ENCODE measurements at regions not wholly inside any gene's neighbourhood (a gene's known extent, or its start where the extent isn't known, plus 50 kb on each side); places are given as distances from the start of the nearest gene placed in this dataset.
"Not testable (repeated sequence)": the region's sequence is repeated elsewhere in the genome, so short reads cannot be mapped to it uniquely, and the experiment has no call there.

GRCh38 chr6:126919947-126920346 lies 198.5 kb upstream of the RSPO3 start:
- no peak for DNase-seq (ENCODE audit: low spot score)
- in situ Hi-C loops (cut with HindIII; ENCODE audit: low sequenced_read_pairs): no loop called here

GRCh38 chr6:126923807-126924206 lies 194.7 kb upstream of the RSPO3 start:
- in situ Hi-C loops (cut with HindIII; ENCODE audit: low sequenced_read_pairs): no loop called here
- DNase-seq (ENCODE audit: low spot score): peak; percentile 84

- DNase-seq (ENCODE audit: low spot score): no peak
- in situ Hi-C loops (cut with HindIII; ENCODE audit: low sequenced_read_pairs): no loop called here
These were observed 191.5 kb upstream of the RSPO3 start for GRCh38 chr6:126926926-126927325.

DNA sequence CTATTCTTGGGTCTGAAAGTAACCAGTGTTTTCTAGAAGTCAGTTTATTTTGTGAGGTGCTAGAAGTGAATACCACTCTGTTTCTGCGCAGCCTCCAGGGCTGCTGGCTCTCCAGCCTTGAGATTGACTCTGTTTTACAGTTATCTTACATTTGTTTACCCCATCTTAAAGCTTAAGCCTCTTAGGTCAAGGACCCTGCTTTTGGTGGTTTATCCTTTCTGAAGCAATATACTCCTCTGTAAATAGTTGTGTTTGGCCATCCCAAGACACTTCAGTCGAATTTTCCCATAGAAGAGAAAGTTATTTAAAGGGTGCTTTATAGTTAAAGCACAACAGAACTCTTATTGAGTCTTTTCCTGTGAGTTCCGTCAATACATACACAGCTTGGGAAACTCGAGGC lies 190.6 kb upstream of the RSPO3 start:
- DNase-seq (ENCODE audit: low spot score): no peak
- in situ Hi-C loops (cut with HindIII; ENCODE audit: low sequenced_read_pairs): no loop called here

GRCh38 chr6:126937426-126937825 lies 181.0 kb upstream of the RSPO3 start:
- in situ Hi-C loops (cut with HindIII; ENCODE audit: low sequenced_read_pairs): no loop called here

DNA sequence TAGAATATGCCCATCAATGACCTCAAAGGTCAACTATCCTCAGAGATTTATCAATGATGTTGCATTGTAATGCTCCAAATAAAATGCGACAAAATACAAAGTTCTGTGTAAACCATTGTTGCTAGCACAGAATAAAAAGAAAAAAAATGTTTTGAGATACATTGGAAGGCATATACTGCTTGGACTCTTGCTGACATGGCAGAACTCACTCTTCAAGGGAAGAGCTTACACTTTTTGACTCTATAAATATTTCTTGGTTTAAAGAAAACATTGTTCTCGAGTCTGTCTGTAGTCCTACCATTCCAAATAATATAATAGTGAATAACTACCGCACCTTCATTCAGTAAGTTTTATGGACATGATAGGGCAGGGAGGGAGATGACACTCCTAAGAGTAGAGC lies 178.7 kb upstream of the RSPO3 start:
- in situ Hi-C loops (cut with HindIII; ENCODE audit: low sequenced_read_pairs): no loop called here
- no peak for DNase-seq (ENCODE audit: low spot score)

More at GRCh38 chr6:126937426-126937825, 181.0 kb upstream of the RSPO3 start:
- no peak for DNase-seq (ENCODE audit: low spot score)

GRCh38 chr6:126941751-126942150 lies 176.7 kb upstream of the RSPO3 start:
- DNase-seq (ENCODE audit: low spot score): no peak
- in situ Hi-C loops (cut with HindIII; ENCODE audit: low sequenced_read_pairs): no loop called here

- DNase-seq (ENCODE audit: low spot score): no peak
- in situ Hi-C loops (cut with HindIII; ENCODE audit: low sequenced_read_pairs): no loop called here
These were observed 174.0 kb upstream of the RSPO3 start for GRCh38 chr6:126944512-126944911.

GRCh38 chr6:126945150-126945685 lies 173.3 kb upstream of the RSPO3 start:
- DNase-seq (ENCODE audit: low spot score): no peak
- in situ Hi-C loops (cut with HindIII; ENCODE audit: low sequenced_read_pairs): no loop called here

- in situ Hi-C loops (cut with HindIII; ENCODE audit: low sequenced_read_pairs): no loop called here
- no peak for DNase-seq (ENCODE audit: low spot score)
These were observed 172.6 kb upstream of the RSPO3 start for GRCh38 chr6:126945812-126946360.

DNA sequence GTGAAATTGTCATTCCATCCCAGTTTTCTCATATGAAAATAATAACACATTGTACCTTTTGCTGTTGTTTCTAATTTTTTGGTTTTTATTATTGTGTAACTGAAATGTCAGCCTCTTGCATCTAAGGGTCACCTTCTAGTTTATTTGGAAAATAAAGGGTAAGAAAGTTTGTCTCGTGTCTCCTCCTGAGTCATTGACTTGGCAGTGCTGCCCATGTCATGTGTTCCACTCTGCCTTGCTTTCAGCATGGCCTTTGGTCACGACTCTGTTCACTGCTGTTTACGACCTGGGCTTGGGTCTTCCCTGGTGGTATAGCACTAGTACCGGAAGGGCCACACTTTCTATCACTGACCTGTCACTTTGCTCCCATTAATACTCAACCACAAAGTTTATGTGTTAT lies 171.4 kb upstream of the RSPO3 start:
- DNase-seq (ENCODE audit: low spot score): no peak
- in situ Hi-C loops (cut with HindIII; ENCODE audit: low sequenced_read_pairs): no loop called here

DNA sequence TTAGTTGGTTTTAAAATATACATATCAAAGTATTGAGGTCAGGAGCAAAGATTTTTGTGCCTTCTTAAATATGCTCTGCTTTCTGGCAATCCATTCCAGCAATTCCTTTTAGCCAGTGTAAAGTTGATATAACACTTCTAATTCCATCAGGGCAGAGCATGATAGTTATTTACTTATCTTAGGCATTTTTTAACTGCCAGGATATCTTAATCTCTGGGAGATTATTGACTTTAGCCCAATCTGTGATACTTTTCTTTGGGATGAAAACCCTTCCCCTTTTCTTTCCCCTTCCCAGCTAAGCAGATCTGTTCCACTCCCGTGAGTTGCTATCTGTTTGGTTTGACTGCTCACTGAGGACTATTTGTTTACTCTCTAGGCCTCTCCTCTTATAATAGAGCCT lies 168.7 kb upstream of the RSPO3 start:
- DNase-seq (ENCODE audit: low spot score): no peak
- in situ Hi-C loops (cut with HindIII; ENCODE audit: low sequenced_read_pairs): no loop called here

GRCh38 chr6:126955621-126956020 lies 162.8 kb upstream of the RSPO3 start:
- in situ Hi-C loops (cut with HindIII; ENCODE audit: low sequenced_read_pairs): no loop called here

GRCh38 chr6:126957721-126958120 lies 160.8 kb upstream of the RSPO3 start:
- in situ Hi-C loops (cut with HindIII; ENCODE audit: low sequenced_read_pairs): no loop called here
- no peak for DNase-seq (ENCODE audit: low spot score)

More at GRCh38 chr6:126955621-126956020, 162.8 kb upstream of the RSPO3 start:
- no peak for DNase-seq (ENCODE audit: low spot score)

DNA sequence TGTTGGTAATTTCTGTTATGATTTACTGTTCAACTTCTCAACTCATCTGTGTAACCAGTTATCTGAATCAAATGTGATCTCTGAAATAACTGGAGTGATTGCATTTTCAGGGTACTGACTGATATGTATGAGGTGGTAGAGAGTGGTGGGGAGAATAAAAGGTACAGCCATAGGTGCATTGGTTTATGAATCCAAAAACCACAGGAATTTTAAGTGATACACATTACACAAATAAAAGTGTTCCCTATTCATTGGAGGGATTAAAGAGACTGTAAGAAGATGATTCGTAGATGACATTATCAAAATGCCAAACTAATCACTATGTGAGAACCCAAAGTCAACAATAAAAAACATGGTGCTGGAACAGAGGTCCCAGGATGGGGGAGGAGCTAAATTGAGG lies 158.7 kb upstream of the RSPO3 start:
- DNase-seq (ENCODE audit: low spot score): no peak
- in situ Hi-C loops (cut with HindIII; ENCODE audit: low sequenced_read_pairs): no loop called here

GRCh38 chr6:126963077-126963809 lies 155.2 kb upstream of the RSPO3 start:
- in situ Hi-C loops (cut with HindIII; ENCODE audit: low sequenced_read_pairs): no loop called here
- peak; percentile 62 for DNase-seq (ENCODE audit: low spot score)

GRCh38 chr6:126967296-126968005 lies 151.0 kb upstream of the RSPO3 start:
- no peak for DNase-seq (ENCODE audit: low spot score)
- in situ Hi-C loops (cut with HindIII; ENCODE audit: low sequenced_read_pairs): no loop called here

- DNase-seq (ENCODE audit: low spot score): no peak
- in situ Hi-C loops (cut with HindIII; ENCODE audit: low sequenced_read_pairs): no loop called here
These were observed 142.1 kb upstream of the RSPO3 start for GRCh38 chr6:126976253-126976797.

DNA sequence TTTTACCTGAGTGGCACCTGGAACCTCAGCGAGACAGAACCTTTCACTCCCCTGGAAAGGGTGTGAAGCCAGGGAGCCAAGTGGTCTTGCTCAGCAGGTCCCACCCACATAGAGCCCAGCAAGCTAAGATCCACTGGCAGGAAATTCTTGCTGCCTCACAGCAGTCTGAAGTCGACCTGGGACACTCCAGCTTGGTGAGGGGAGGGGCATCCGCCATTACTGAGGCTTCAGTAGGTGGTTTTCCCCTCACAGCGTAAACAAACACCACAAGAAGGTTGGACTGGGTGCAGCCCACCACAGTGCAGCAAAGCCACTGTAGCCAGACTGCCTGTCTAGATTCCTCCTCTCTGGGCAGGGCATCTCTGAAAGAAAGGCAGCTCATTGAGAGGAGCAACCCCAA lies 134.7 kb upstream of the RSPO3 start:
- in situ Hi-C loops (cut with HindIII; ENCODE audit: low sequenced_read_pairs): no loop called here
- no peak for DNase-seq (ENCODE audit: low spot score)

DNA sequence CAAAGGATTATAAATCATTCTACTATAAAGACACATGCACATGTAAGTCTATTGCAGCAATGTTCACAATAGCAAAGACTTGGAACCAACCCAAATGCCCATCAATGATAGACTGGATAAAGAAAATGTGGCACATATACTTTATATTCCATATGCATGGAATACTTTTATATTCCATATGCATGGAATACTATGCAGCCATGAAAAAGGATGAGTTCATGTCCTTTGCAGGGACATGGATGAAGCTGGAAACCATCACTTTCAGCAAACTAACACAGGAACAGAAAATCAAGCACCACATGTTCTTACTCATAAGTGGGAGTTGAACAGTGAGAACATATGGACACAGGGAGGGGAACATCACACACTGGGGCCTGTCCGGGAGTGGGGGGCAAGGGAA lies 130.3 kb upstream of the RSPO3 start:
- in situ Hi-C loops (cut with HindIII; ENCODE audit: low sequenced_read_pairs): not testable (repeated sequence)

More for the DNA sequence above, 130.3 kb upstream of the RSPO3 start:
- not testable (repeated sequence) for DNase-seq (ENCODE audit: low spot score)

Measured in G401 (cell line).